ENCODE measurements at regions not wholly inside any gene's neighbourhood (a gene's known extent, or its start where the extent isn't known, plus 50 kb on each side); places are given as distances from the start of the nearest gene placed in this dataset.

- Histone ChIP-seq H3K4me2 (ENCODE audit: control insufficient read depth, insufficient read depth) (no peak overlapping the region), H3K4me1 (ENCODE audit: control insufficient read depth, insufficient read depth, low read length) (no peaks in the 10 kb centered on the region), H3K27me3 (replicated peaks in 1 of 2; ENCODE audit: control insufficient read depth in 2 of 2, insufficient read depth in 2 of 2, low read length in 1 of 2) (no peaks in the 10 kb centered on the region; a peak in 1 of 4 replicates), H3K4me3 (no peak overlapping the region), H3K9ac (ENCODE audit: control insufficient read depth, insufficient read depth, low read length) (no peak overlapping the region), H2AFZ (ENCODE audit: control insufficient read depth, low read depth, low read length) (no peak overlapping the region), H3K36me3 (ENCODE audit: control insufficient read depth in 2 of 2, insufficient read depth in 2 of 2, low read length in 1 of 2) (no peaks in the 10 kb centered on the region), H4K20me1 (ENCODE audit: control insufficient read depth, insufficient read depth) (no peaks in the 10 kb centered on the region), H3K27ac (ENCODE audit: control insufficient read depth, insufficient read depth) (no peak overlapping the region), H3K9me3 (replicated peaks; ENCODE audit: control insufficient read depth, insufficient read depth, low read length) (no peaks in the 10 kb centered on the region; the same call in 2 of the 3 replicates), H3K79me2 (ENCODE audit: control insufficient read depth, insufficient read depth, low read length) (no peaks in the 10 kb centered on the region)
- FAIRE-seq: no peak
- peak; percentile 38; the same call in 1 of the 2 replicates for TF ChIP-seq PAX5 (IDR thresholded peaks at IDR 0.05; ENCODE audit: borderline replicate concordance, low read depth, low read length)
- TF ChIP-seq ZNF24 (IDR thresholded peaks at IDR 0.05): peak; percentile 33; the same call in 1 of the 2 replicates
- TF ChIP-seq NRF1 (conservative IDR thresholded peaks at IDR 0.05; ENCODE audit: low read depth, low read length): no peak
- TF ChIP-seq MEF2B (IDR thresholded peaks at IDR 0.05; ENCODE audit: partially characterized antibody, poor library complexity, severe bottlenecking): no peak
- peak; percentile 33; the same call in 1 of the 2 replicates for TF ChIP-seq ATF7 (IDR thresholded peaks at IDR 0.05; ENCODE audit: low read depth)
- no peak for TF ChIP-seq IRF4 (IDR thresholded peaks at IDR 0.05; ENCODE audit: low read depth, low read length)
- TF ChIP-seq EP300 (IDR thresholded peaks at IDR 0.05; ENCODE audit: borderline replicate concordance in 1 of 2, control insufficient read depth in 1 of 2, low read depth in 2 of 2, low read length in 2 of 2): peak; percentile 36 to 54; a peak in 1 of 4 replicates
- no peak for TF ChIP-seq TARDBP (IDR thresholded peaks at IDR 0.05; ENCODE audit: borderline replicate concordance)
- TF ChIP-seq MTA2 (IDR thresholded peaks at IDR 0.05; ENCODE audit: low read depth): peak; percentile 81
- no peak for TF ChIP-seq HDGF (IDR thresholded peaks at IDR 0.05)
- peak; percentile 67 for TF ChIP-seq BCL11A (IDR thresholded peaks at IDR 0.05; ENCODE audit: low read depth, low read length)
- TF ChIP-seq PBX3 (IDR thresholded peaks at IDR 0.05; ENCODE audit: insufficient replicate concordance, low read depth, low read length): no peak
- TF ChIP-seq ATF3 (IDR thresholded peaks at IDR 0.05; ENCODE audit: borderline replicate concordance, extremely low read depth, low read depth, low read length): no peak
- 0 out of 2 replicates have a peak, but pooled peaks have one; percentile 42 for TF ChIP-seq MLLT1 (IDR thresholded peaks at IDR 0.05)
- peak; percentile 11 for DNase-seq (ENCODE audit: low read depth, low spot score)
- no TSS peak for BruUV-seq (replicated peaks)
- ChIA-PET RAD21 (ENCODE audit: unreplicated experiment) (no interaction called here), CTCF (no interaction called here), POLR2A (no interaction called here), SMC1A (ENCODE audit: uncharacterized antibody, unreplicated experiment) (no interaction called here)
- in situ Hi-C loops (cut with MboI) (no loop called here), intact Hi-C loops (cut with micrococcal nuclease; ENCODE audit: unreplicated experiment) (no loop called here)
- WGBS (ENCODE audit: insufficient coverage, insufficient replicate concordance, low lambda C conversion rate, missing lambda C conversion rate): 38% methylated on average over 6 of the region's 6 CpGs
- peak; percentile 87 for ATAC-seq
These were observed 66.6 kb downstream of the YIPF5 start for GRCh38 chr5:144103611-144104485.

All from GM12878 (cell line).